ENCODE measurements at regions not wholly inside any gene's neighbourhood (a gene's known extent, or its start where the extent isn't known, plus 50 kb on each side); places are given as distances from the start of the nearest gene placed in this dataset.

GRCh38 chr5:2465383-2465782 lies 286.1 kb downstream of the IRX2 start:
- H3K4me3 ChIP-seq (ENCODE audit: low read length): no peak overlapping the region
- no peak for DNase-seq (ENCODE audit: low read depth)

GRCh38 chr5:2464141-2464540 lies 287.3 kb downstream of the IRX2 start:
- Histone ChIP-seq H3K27me3 (replicated peaks; ENCODE audit: control insufficient read depth, insufficient read depth, low read length) (peaks cover 3% of the 10 kb centered on the region), H3K4me1 (ENCODE audit: control insufficient read depth, insufficient read depth, low read length) (no peaks in the 10 kb centered on the region), H3K9ac (ENCODE audit: low read length) (no peak overlapping the region), H3K9me3 (ENCODE audit: control insufficient read depth, low read length) (no peaks in the 10 kb centered on the region), H3K36me3 (ENCODE audit: control insufficient read depth, insufficient read depth, low read length, severe bottlenecking) (no peaks in the 10 kb centered on the region), H3K4me3 (ENCODE audit: low read length) (no peak overlapping the region)
- DNase-seq (ENCODE audit: low read depth): no peak

More at GRCh38 chr5:2465383-2465782, 286.1 kb downstream of the IRX2 start:
- Histone ChIP-seq H3K36me3 (ENCODE audit: control insufficient read depth, insufficient read depth, low read length, severe bottlenecking) (no peaks in the 10 kb centered on the region), H3K4me1 (ENCODE audit: control insufficient read depth, insufficient read depth, low read length) (no peaks in the 10 kb centered on the region), H3K9me3 (ENCODE audit: control insufficient read depth, low read length) (no peaks in the 10 kb centered on the region), H3K27me3 (replicated peaks; ENCODE audit: control insufficient read depth, insufficient read depth, low read length) (peaks cover 3% of the 10 kb centered on the region), H3K9ac (ENCODE audit: low read length) (no peak overlapping the region)

- Histone ChIP-seq H3K9me3 (ENCODE audit: control insufficient read depth, low read length) (no peaks in the 10 kb centered on the region), H3K27me3 (replicated peaks; ENCODE audit: control insufficient read depth, insufficient read depth, low read length) (no peaks in the 10 kb centered on the region), H3K4me1 (ENCODE audit: control insufficient read depth, insufficient read depth, low read length) (no peaks in the 10 kb centered on the region), H3K4me3 (ENCODE audit: low read length) (no peak overlapping the region), H3K9ac (ENCODE audit: low read length) (no peak overlapping the region), H3K36me3 (ENCODE audit: control insufficient read depth, insufficient read depth, low read length, severe bottlenecking) (no peaks in the 10 kb centered on the region)
- DNase-seq (ENCODE audit: low read depth): no peak
Observed at GRCh38 chr5:2461701-2462691, 289.5 kb downstream of the IRX2 start.

GRCh38 chr5:2460098-2460497 lies 291.4 kb downstream of the IRX2 start:
- Histone ChIP-seq H3K27me3 (replicated peaks; ENCODE audit: control insufficient read depth, insufficient read depth, low read length) (no peaks in the 10 kb centered on the region), H3K36me3 (ENCODE audit: control insufficient read depth, insufficient read depth, low read length, severe bottlenecking) (no peaks in the 10 kb centered on the region), H3K4me1 (ENCODE audit: control insufficient read depth, insufficient read depth, low read length) (no peaks in the 10 kb centered on the region), H3K9ac (ENCODE audit: low read length) (no peak overlapping the region), H3K9me3 (ENCODE audit: control insufficient read depth, low read length) (no peaks in the 10 kb centered on the region), H3K4me3 (ENCODE audit: low read length) (no peak overlapping the region)
- DNase-seq (ENCODE audit: low read depth): no peak

GRCh38 chr5:2459251-2459650 lies 292.2 kb downstream of the IRX2 start:
- DNase-seq (ENCODE audit: low read depth): no peak

GRCh38 chr5:2455878-2456277 lies 295.6 kb downstream of the IRX2 start:
- DNase-seq (ENCODE audit: low read depth): no peak

More at GRCh38 chr5:2459251-2459650, 292.2 kb downstream of the IRX2 start:
- no peak overlapping the region for H3K9ac ChIP-seq (ENCODE audit: low read length)
- no peaks in the 10 kb centered on the region for H3K4me1 ChIP-seq (ENCODE audit: control insufficient read depth, insufficient read depth, low read length)
- H3K27me3 ChIP-seq (replicated peaks; ENCODE audit: control insufficient read depth, insufficient read depth, low read length): no peaks in the 10 kb centered on the region
- no peak overlapping the region for H3K4me3 ChIP-seq (ENCODE audit: low read length)
- no peaks in the 10 kb centered on the region for H3K36me3 ChIP-seq (ENCODE audit: control insufficient read depth, insufficient read depth, low read length, severe bottlenecking)
- H3K9me3 ChIP-seq (ENCODE audit: control insufficient read depth, low read length): no peaks in the 10 kb centered on the region

GRCh38 chr5:2454876-2455275 lies 296.6 kb downstream of the IRX2 start:
- Histone ChIP-seq H3K4me3 (ENCODE audit: low read length) (no peak overlapping the region), H3K4me1 (ENCODE audit: control insufficient read depth, insufficient read depth, low read length) (no peaks in the 10 kb centered on the region), H3K9me3 (ENCODE audit: control insufficient read depth, low read length) (no peaks in the 10 kb centered on the region), H3K9ac (ENCODE audit: low read length) (no peak overlapping the region), H3K36me3 (ENCODE audit: control insufficient read depth, insufficient read depth, low read length, severe bottlenecking) (no peaks in the 10 kb centered on the region), H3K27me3 (replicated peaks; ENCODE audit: control insufficient read depth, insufficient read depth, low read length) (no peaks in the 10 kb centered on the region)
- no peak for DNase-seq (ENCODE audit: low read depth)

More at GRCh38 chr5:2455878-2456277, 295.6 kb downstream of the IRX2 start:
- H3K9me3 ChIP-seq (ENCODE audit: control insufficient read depth, low read length): no peaks in the 10 kb centered on the region
- no peaks in the 10 kb centered on the region for H3K36me3 ChIP-seq (ENCODE audit: control insufficient read depth, insufficient read depth, low read length, severe bottlenecking)
- no peak overlapping the region for H3K4me3 ChIP-seq (ENCODE audit: low read length)
- no peak overlapping the region for H3K9ac ChIP-seq (ENCODE audit: low read length)
- no peaks in the 10 kb centered on the region for H3K4me1 ChIP-seq (ENCODE audit: control insufficient read depth, insufficient read depth, low read length)
- no peaks in the 10 kb centered on the region for H3K27me3 ChIP-seq (replicated peaks; ENCODE audit: control insufficient read depth, insufficient read depth, low read length)

GRCh38 chr5:2453781-2454180 lies 297.7 kb downstream of the IRX2 start:
- DNase-seq (ENCODE audit: low read depth): no peak
- H3K36me3 ChIP-seq (ENCODE audit: control insufficient read depth, insufficient read depth, low read length, severe bottlenecking): no peaks in the 10 kb centered on the region

GRCh38 chr5:2451100-2451499 lies 300.4 kb downstream of the IRX2 start:
- no peak for DNase-seq (ENCODE audit: low read depth)
- no peak overlapping the region for H3K9ac ChIP-seq (ENCODE audit: low read length)
- no peaks in the 10 kb centered on the region for H3K9me3 ChIP-seq (ENCODE audit: control insufficient read depth, low read length)
- H3K4me3 ChIP-seq (ENCODE audit: low read length): no peak overlapping the region
- no peaks in the 10 kb centered on the region for H3K4me1 ChIP-seq (ENCODE audit: control insufficient read depth, insufficient read depth, low read length)
- H3K27me3 ChIP-seq (replicated peaks; ENCODE audit: control insufficient read depth, insufficient read depth, low read length): no peaks in the 10 kb centered on the region
- no peaks in the 10 kb centered on the region for H3K36me3 ChIP-seq (ENCODE audit: control insufficient read depth, insufficient read depth, low read length, severe bottlenecking)

More at GRCh38 chr5:2453781-2454180, 297.7 kb downstream of the IRX2 start:
- Histone ChIP-seq H3K4me3 (ENCODE audit: low read length) (no peak overlapping the region), H3K9ac (ENCODE audit: low read length) (no peak overlapping the region), H3K27me3 (replicated peaks; ENCODE audit: control insufficient read depth, insufficient read depth, low read length) (no peaks in the 10 kb centered on the region), H3K9me3 (ENCODE audit: control insufficient read depth, low read length) (no peaks in the 10 kb centered on the region), H3K4me1 (ENCODE audit: control insufficient read depth, insufficient read depth, low read length) (no peaks in the 10 kb centered on the region)

GRCh38 chr5:2442496-2443354 lies 308.8 kb downstream of the IRX2 start:
- H3K27me3 ChIP-seq (replicated peaks; ENCODE audit: control insufficient read depth, insufficient read depth, low read length): peaks cover 3% of the 10 kb centered on the region
- H3K4me1 ChIP-seq (ENCODE audit: control insufficient read depth, insufficient read depth, low read length): no peaks in the 10 kb centered on the region
- H3K9ac ChIP-seq (ENCODE audit: low read length): no peak overlapping the region
- H3K36me3 ChIP-seq (ENCODE audit: control insufficient read depth, insufficient read depth, low read length, severe bottlenecking): no peaks in the 10 kb centered on the region
- no peak for DNase-seq (ENCODE audit: low read depth)
- no peak overlapping the region for H3K4me3 ChIP-seq (ENCODE audit: low read length)
- H3K9me3 ChIP-seq (ENCODE audit: control insufficient read depth, low read length): no peaks in the 10 kb centered on the region

Data from adipocyte (in vitro differentiated cells).